ENCODE measurements at regions not wholly inside any gene's neighbourhood (a gene's known extent, or its start where the extent isn't known, plus 50 kb on each side); places are given as distances from the start of the nearest gene placed in this dataset.

GRCh38 chr4:11097725-11098124 lies 331.0 kb downstream of the HS3ST1 start:
- TF ChIP-seq CTCF (IDR thresholded peaks at IDR 0.05; ENCODE audit: insufficient read depth, low read length), result no peak
- TF ChIP-seq, protein P1, sequence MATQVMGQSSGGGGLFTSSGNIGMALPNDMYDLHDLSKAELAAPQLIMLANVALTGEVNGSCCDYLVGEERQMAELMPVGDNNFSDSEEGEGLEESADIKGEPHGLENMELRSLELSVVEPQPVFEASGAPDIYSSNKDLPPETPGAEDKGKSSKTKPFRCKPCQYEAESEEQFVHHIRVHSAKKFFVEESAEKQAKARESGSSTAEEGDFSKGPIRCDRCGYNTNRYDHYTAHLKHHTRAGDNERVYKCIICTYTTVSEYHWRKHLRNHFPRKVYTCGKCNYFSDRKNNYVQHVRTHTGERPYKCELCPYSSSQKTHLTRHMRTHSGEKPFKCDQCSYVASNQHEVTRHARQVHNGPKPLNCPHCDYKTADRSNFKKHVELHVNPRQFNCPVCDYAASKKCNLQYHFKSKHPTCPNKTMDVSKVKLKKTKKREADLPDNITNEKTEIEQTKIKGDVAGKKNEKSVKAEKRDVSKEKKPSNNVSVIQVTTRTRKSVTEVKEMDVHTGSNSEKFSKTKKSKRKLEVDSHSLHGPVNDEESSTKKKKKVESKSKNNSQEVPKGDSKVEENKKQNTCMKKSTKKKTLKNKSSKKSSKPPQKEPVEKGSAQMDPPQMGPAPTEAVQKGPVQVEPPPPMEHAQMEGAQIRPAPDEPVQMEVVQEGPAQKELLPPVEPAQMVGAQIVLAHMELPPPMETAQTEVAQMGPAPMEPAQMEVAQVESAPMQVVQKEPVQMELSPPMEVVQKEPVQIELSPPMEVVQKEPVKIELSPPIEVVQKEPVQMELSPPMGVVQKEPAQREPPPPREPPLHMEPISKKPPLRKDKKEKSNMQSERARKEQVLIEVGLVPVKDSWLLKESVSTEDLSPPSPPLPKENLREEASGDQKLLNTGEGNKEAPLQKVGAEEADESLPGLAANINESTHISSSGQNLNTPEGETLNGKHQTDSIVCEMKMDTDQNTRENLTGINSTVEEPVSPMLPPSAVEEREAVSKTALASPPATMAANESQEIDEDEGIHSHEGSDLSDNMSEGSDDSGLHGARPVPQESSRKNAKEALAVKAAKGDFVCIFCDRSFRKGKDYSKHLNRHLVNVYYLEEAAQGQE (IDR thresholded peaks at IDR 0.05; ENCODE audit: insufficient replicate concordance, low read depth), result no peak
